Neural progenitor cell (in vitro differentiated cells): ENCODE measurements at regions not wholly inside any gene's neighbourhood (a gene's known extent, or its start where the extent isn't known, plus 50 kb on each side); places are given as distances from the start of the nearest gene placed in this dataset.
"Not testable (repeated sequence)": the region's sequence is repeated elsewhere in the genome, so short reads cannot be mapped to it uniquely, and the experiment has no call there.

ENCODE experiments used
- DNase-seq: peaks from one replicate; pipeline ENCODE4 v3.0.0-alpha.2; 2016; ENCODE audit warnings: low spot score
- H2AFZ ChIP-seq: fragments of 200-600 bp; sonication (generic); replicated peaks from 2 replicates; pipeline ENCODE4 v1.6.1; 2016; ENCODE audit warnings: antibody characterized with exemption
- H3F3A ChIP-seq: fragments of 200-600 bp; sonication (generic); 2 replicates; pipeline ENCODE4 v1.6.1; 2016; ENCODE audit warnings: antibody characterized with exemption, low read depth
- H3K27ac ChIP-seq: fragments of 200-600 bp; sonication (generic); 2 replicates; pipeline ENCODE4 v1.5.1; 2016; ENCODE audit warnings: mild to moderate bottlenecking
- H3K27me3 ChIP-seq: fragments of 200-600 bp; sonication (generic); 2 replicates; pipeline ENCODE4 v1.6.1; 2016; ENCODE audit warnings: mild to moderate bottlenecking, moderate library complexity
- H3K36me3 ChIP-seq: fragments of 200-600 bp; sonication (generic); 2 replicates; pipeline ENCODE4 v1.5.1; 2016
- H3K4me1 ChIP-seq: fragments of 200-600 bp; sonication (generic); 2 replicates; pipeline ENCODE4 v1.6.1; 2016; ENCODE audit warnings: mixed run types
- H3K4me2 ChIP-seq: fragments of 200-600 bp; sonication (generic); 2 replicates; pipeline ENCODE4 v1.6.1; 2016
- H3K4me3 ChIP-seq: fragments of 200-600 bp; sonication (generic); 2 replicates; pipeline ENCODE4 v1.5.1; 2016
- H3K79me2 ChIP-seq: fragments of 200-600 bp; sonication (generic); 2 replicates; pipeline ENCODE4 v1.6.1; 2016; ENCODE audit warnings: low read depth
- H3K9ac ChIP-seq: fragments of 200-600 bp; sonication (generic); 2 replicates; pipeline ENCODE4 v1.6.1; 2016
- H3K9me3 ChIP-seq: fragments of 200-600 bp; sonication (generic); 2 replicates; pipeline ENCODE4 v1.5.1; 2016; ENCODE audit warnings: low read depth
- H4K20me1 ChIP-seq: fragments of 200-600 bp; sonication (generic); 2 replicates; pipeline ENCODE4 v1.6.1; 2016; ENCODE audit warnings: low read depth
- H3K27ac Mint-ChIP-seq: 3 replicates; pipeline ENCODE4 v1.8.0; 2021; ENCODE audit warnings: mixed read lengths
- H3K27me3 Mint-ChIP-seq: 2 replicates; pipeline ENCODE4 v1.8.0; 2022; ENCODE audit warnings: low read depth, mild to moderate bottlenecking, inconsistent platforms, moderate library complexity, mixed read lengths; ENCODE audit not compliant: insufficient read depth
- H3K36me3 Mint-ChIP-seq: 3 replicates; pipeline ENCODE4 v1.8.0; 2021; ENCODE audit warnings: mixed read lengths
- H3K4me1 Mint-ChIP-seq: 3 replicates; pipeline ENCODE4 v1.8.0; 2021; ENCODE audit warnings: mixed read lengths
- H3K4me3 Mint-ChIP-seq: 3 replicates; pipeline ENCODE4 v1.8.0; 2021; ENCODE audit warnings: mild to moderate bottlenecking, moderate library complexity, mixed read lengths
- H3K9me3 Mint-ChIP-seq: 3 replicates; pipeline ENCODE4 v1.8.0; 2020; ENCODE audit warnings: mixed read lengths
- CTCF ChIP-seq: fragments of 200-600 bp; sonication (generic); IDR thresholded peaks from 2 replicates; pipeline ENCODE4 v1.5.1; 2017; ENCODE audit warnings: antibody characterized with exemption, mild to moderate bottlenecking
- EZH2 ChIP-seq: fragments of 200-600 bp; sonication (generic); IDR thresholded peaks from 2 replicates; pipeline ENCODE4 v1.6.1; 2017; ENCODE audit warnings: antibody characterized with exemption, mild to moderate bottlenecking, moderate library complexity
- EZH2phosphoT487 ChIP-seq: fragments of 200-600 bp; sonication (generic); IDR thresholded peaks from 2 replicates; pipeline ENCODE4 v1.6.1; 2017; ENCODE audit warnings: antibody characterized with exemption

GRCh38 chr4:107419052-107419451 is 301.0 kb downstream of the PAPSS1 start:
- no peak overlapping the region for H3K4me2 ChIP-seq
- no peaks in the 10 kb centered on the region for H3K36me3 ChIP-seq
- Mint-ChIP-seq H3K4me1 (peaks cover 2% of the 10 kb centered on the region), H3K27ac (no peak overlapping the region), H3K27me3 (peaks cover 2% of the 10 kb centered on the region), H3K9me3 (peaks cover 2% of the 10 kb centered on the region), H3K4me3 (no peak overlapping the region), H3K36me3 (no peaks in the 10 kb centered on the region)
- no peaks in the 10 kb centered on the region for H3K79me2 ChIP-seq
- H3K27me3 ChIP-seq, result no peaks in the 10 kb centered on the region
- H3K4me3 ChIP-seq, result no peak overlapping the region
- H3F3A ChIP-seq, result no peaks in the 10 kb centered on the region
- H3K4me1 ChIP-seq, result peaks cover 10% of the 10 kb centered on the region
- no peak for DNase-seq
- H4K20me1 ChIP-seq, result no peaks in the 10 kb centered on the region
- TF ChIP-seq EZH2phosphoT487 (no peak), CTCF (no peak), EZH2 (no peak)
- no peak overlapping the region for H2AFZ ChIP-seq
- no peaks in the 10 kb centered on the region for H3K9me3 ChIP-seq
- H3K27ac ChIP-seq, result no peak overlapping the region
- no peak overlapping the region for H3K9ac ChIP-seq

- not testable (repeated sequence) for H3K9me3 Mint-ChIP-seq, H4K20me1 ChIP-seq, H3K27ac ChIP-seq, H3K9me3 ChIP-seq, H3K36me3 Mint-ChIP-seq, H3K4me3 ChIP-seq, H3F3A ChIP-seq, H3K27me3 Mint-ChIP-seq, H3K4me1 Mint-ChIP-seq, H2AFZ ChIP-seq, H3K27ac Mint-ChIP-seq, DNase-seq, H3K4me2 ChIP-seq, H3K27me3 ChIP-seq, H3K4me3 Mint-ChIP-seq, H3K79me2 ChIP-seq, H3K36me3 ChIP-seq, H3K9ac ChIP-seq
- peaks cover 10% of the 10 kb centered on the region for H3K4me1 ChIP-seq
Observed at GRCh38 chr4:107415490-107415889, 304.5 kb downstream of the PAPSS1 start.

- DNase-seq, H3K9me3 Mint-ChIP-seq, H3K27me3 ChIP-seq, H3K27ac Mint-ChIP-seq, H3K79me2 ChIP-seq, H3K4me2 ChIP-seq, H3K4me1 Mint-ChIP-seq, H3K9me3 ChIP-seq, H3K36me3 ChIP-seq, H3K27ac ChIP-seq, H3K4me1 ChIP-seq, H3K4me3 ChIP-seq, H3K27me3 Mint-ChIP-seq, H3K36me3 Mint-ChIP-seq, H2AFZ ChIP-seq, H4K20me1 ChIP-seq, H3F3A ChIP-seq, H3K4me3 Mint-ChIP-seq, H3K9ac ChIP-seq: not testable (repeated sequence)
Observed at GRCh38 chr4:107409872-107410271, 310.2 kb downstream of the PAPSS1 start.

GRCh38 chr4:107408968-107409367 is 311.1 kb downstream of the PAPSS1 start:
- Histone ChIP-seq H3K36me3 (no peaks in the 10 kb centered on the region), H3K4me3 (no peak overlapping the region), H3K27me3 (no peaks in the 10 kb centered on the region), H3K4me1 (no peaks in the 10 kb centered on the region), H3F3A (no peaks in the 10 kb centered on the region), H3K9ac (no peak overlapping the region), H4K20me1 (no peaks in the 10 kb centered on the region), H3K4me2 (no peak overlapping the region), H2AFZ (no peak overlapping the region), H3K79me2 (no peaks in the 10 kb centered on the region), H3K9me3 (no peaks in the 10 kb centered on the region), H3K27ac (no peak overlapping the region)
- peaks cover 2% of the 10 kb centered on the region for H3K9me3 Mint-ChIP-seq
- no peak for DNase-seq
- no peak overlapping the region for H3K27ac Mint-ChIP-seq
- no peak overlapping the region for H3K4me3 Mint-ChIP-seq
- no peaks in the 10 kb centered on the region for H3K27me3 Mint-ChIP-seq
- H3K36me3 Mint-ChIP-seq, result no peaks in the 10 kb centered on the region
- no peaks in the 10 kb centered on the region for H3K4me1 Mint-ChIP-seq
- no peak for TF ChIP-seq EZH2
- no peak for TF ChIP-seq CTCF
- TF ChIP-seq EZH2phosphoT487, result no peak
